ENCODE measurements at regions not wholly inside any gene's neighbourhood (a gene's known extent, or its start where the extent isn't known, plus 50 kb on each side); places are given as distances from the start of the nearest gene placed in this dataset.
"Not testable (repeated sequence)": the region's sequence is repeated elsewhere in the genome, so short reads cannot be mapped to it uniquely, and the experiment has no call there.

- DNase-seq (ENCODE audit: low read depth): no peak
- TF ChIP-seq CTCF (conservative IDR thresholded peaks at IDR 0.05; ENCODE audit: low read depth, low read length): no peak
These were observed 977.2 kb upstream of the USP15 start for GRCh38 chr12:61282790-61283575.

GRCh38 chr12:61290473-61290872 lies 969.7 kb upstream of the USP15 start:
- TF ChIP-seq CTCF (conservative IDR thresholded peaks at IDR 0.05; ENCODE audit: low read depth, low read length): no peak
- DNase-seq (ENCODE audit: low read depth): no peak

More at GRCh38 chr12:61282790-61283575, 977.2 kb upstream of the USP15 start:
- H3K4me3 ChIP-seq (ENCODE audit: low read depth, low read length): no peak overlapping the region

DNA sequence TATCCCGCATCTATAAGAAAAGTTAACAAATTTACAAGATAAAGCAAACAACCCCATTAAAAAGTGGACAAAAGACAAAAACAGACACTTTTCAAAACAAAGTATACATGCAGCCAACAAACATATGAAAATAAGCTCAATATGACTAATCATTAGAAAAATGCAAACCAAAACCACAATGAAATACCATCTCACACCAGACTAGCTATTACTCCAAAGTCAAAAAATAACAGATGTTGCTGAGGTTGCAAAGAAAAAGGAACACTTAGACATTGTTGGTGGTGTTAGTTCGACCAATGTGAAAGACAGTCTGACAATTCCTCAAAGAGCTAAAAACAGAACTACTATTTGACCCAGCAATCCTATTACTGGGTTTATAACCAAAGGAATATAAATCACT lies 968.6 kb upstream of the USP15 start:
- DNase-seq (ENCODE audit: low read depth): no peak
- no peak for TF ChIP-seq CTCF (conservative IDR thresholded peaks at IDR 0.05; ENCODE audit: low read depth, low read length)
- H3K4me3 ChIP-seq (ENCODE audit: low read depth, low read length): no peak overlapping the region

More at GRCh38 chr12:61290473-61290872, 969.7 kb upstream of the USP15 start:
- H3K4me3 ChIP-seq (ENCODE audit: low read depth, low read length): no peak overlapping the region

DNA sequence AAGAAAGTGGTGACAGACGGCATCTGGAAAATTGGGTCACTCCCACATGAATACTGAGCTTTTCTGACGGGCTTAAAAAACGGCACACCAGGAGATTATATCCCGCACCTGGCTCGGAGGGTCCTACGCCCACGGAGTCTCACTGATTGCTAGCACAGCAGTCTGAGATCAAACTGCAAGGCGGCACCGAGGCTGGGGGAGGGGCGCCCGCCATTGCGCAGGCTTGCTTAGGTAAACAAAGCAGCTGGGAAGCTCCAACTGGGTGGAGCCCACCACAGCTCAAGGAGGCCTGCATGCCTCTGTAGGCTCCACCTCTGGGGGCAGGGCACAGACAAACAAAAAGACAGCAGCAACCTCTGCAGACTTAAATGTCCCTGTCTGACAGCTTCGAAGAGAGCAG lies 966.2 kb upstream of the USP15 start:
- H3K4me3 ChIP-seq (ENCODE audit: low read depth, low read length); DNase-seq (ENCODE audit: low read depth): not testable (repeated sequence)

GRCh38 chr12:61301817-61302216 lies 958.4 kb upstream of the USP15 start:
- H3K4me3 ChIP-seq (ENCODE audit: low read depth, low read length): no peak overlapping the region
- no peak for DNase-seq (ENCODE audit: low read depth)
- no peak for TF ChIP-seq CTCF (conservative IDR thresholded peaks at IDR 0.05; ENCODE audit: low read depth, low read length)

DNA sequence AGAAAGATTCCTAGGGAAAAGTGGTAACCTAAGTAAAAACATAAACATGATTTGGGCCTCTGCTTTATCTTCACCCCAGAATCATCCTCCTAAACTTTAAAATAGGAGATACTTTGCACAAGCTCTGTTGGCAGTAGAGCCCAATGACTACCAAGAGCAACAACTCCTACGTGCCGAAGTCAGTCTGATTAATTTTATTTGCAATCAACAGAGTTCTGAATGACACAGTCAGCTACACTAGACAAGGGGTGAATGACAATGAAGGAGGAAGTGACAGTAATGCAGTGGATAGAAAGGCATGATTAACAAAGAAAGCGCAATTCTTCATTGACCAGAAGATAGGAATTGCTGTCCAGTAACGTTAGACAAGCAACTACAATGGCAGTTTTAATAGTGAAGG lies 957.9 kb upstream of the USP15 start:
- H3K4me3 ChIP-seq (ENCODE audit: low read depth, low read length): no peak overlapping the region
- no peak for DNase-seq (ENCODE audit: low read depth)
- no peak for TF ChIP-seq CTCF (conservative IDR thresholded peaks at IDR 0.05; ENCODE audit: low read depth, low read length)

- DNase-seq (ENCODE audit: low read depth): no peak
- H3K4me3 ChIP-seq (ENCODE audit: low read depth, low read length): no peak overlapping the region
- TF ChIP-seq CTCF (conservative IDR thresholded peaks at IDR 0.05; ENCODE audit: low read depth, low read length): no peak
These were observed 952.0 kb upstream of the USP15 start for GRCh38 chr12:61308220-61308619.

All from epithelial cell of proximal tubule (primary cell).